HK-2 (cell line): ENCODE measurements at regions not wholly inside any gene's neighbourhood (a gene's known extent, or its start where the extent isn't known, plus 50 kb on each side); places are given as distances from the start of the nearest gene placed in this dataset.

Experiments used
- DNase-seq: peaks from one replicate; pipeline ENCODE4 v3.0.0-alpha.2; 2018; ENCODE audit not compliant: unreplicated experiment

DNA sequence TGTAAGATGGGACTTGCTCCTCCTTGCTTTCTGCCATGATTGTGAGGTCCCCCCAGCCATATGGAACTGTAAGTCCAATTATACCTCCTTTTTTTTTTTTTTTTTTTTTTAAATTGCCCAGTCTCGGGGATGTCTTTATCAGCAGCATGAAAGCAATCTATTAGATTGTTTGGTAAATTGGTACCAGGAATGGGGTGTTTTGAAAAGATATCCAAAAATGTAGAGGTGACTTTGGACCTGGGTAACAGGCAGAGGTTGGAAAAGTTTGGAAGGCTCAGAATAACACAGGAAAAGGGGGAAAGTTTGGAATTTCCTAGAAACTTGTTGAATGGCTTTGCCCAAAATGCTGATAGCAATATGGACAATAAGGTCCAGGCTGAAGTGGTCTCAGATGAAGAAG, 545.8 kb upstream of the ALCAM start:
- no peak for DNase-seq

DNA sequence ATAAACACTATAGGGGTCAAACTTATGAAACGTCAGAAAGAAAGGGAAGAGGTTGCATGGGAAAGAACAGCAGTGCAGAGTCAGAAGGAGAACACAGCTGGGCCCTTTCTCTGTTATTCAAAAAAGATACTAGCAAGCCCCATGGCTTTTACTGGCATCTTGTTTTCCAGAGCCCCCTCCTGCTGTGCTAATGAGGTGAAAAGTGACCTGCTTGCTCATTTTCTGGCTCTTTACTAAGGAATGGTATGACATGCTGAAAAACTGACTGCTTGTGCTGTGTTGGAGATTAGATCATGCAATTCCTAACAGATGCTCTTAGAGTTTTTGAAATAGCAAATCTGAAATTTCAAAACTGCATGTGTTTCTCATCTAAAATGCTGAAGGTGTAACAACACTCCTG, 541.6 kb upstream of the ALCAM start:
- DNase-seq = no peak

DNA sequence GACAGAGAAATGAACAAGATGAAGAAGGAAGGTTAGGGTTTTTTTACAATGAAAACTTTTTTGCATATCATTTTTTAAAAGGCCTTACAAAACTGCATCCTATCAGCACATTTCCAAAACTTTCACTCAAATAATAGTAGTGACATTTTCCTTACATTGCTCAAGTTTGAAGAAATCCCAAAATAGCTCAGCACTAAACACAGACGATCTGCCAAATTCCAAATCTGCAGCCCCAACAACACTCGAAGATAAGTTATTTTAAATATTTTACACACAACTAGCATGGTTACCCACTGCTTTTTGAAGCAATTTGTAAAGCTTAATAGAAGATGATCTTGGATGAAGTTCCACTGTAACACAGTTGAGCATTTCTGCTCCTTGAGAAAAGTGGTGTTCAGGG, 535.6 kb upstream of the ALCAM start:
- DNase-seq = no peak

DNA sequence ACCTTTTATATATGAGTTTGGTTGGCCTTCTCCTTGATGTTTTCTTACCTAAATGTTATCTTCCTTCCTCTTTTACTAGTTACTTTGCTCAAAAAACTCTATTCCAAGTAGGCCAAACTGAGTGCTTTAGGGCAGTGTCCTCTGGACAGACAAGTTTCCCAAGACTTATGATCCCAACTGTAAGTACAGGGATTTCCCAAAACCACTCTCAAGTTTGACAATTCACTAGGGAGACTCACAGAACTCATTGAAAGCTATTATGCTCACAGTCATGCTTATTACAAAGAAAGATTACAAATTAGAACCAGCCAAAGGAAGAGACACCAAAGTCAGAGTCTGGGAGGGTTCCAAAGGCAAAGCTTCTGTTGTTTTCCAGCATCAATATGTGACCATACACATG, 534.2 kb upstream of the ALCAM start:
- no peak for DNase-seq

DNA sequence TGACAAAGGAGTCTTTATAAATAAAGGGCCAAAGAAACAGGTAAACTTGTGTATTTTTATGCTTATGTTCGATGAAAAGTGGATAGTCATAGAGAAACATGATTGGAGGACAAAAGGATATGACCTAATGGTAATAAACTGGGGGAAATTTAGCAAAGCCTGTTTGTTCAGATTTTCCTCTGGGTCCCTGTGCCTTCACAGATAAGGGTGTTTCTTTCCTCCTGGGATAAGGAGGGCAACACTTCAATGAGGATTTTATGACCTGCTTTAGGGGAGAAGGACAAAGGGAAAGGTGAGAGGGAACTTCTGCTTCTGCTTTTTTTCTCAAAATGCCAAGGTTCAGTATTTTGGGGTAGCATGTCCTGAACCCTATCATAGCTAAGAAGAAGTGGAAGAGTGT, 531.3 kb upstream of the ALCAM start:
- no peak for DNase-seq

DNA sequence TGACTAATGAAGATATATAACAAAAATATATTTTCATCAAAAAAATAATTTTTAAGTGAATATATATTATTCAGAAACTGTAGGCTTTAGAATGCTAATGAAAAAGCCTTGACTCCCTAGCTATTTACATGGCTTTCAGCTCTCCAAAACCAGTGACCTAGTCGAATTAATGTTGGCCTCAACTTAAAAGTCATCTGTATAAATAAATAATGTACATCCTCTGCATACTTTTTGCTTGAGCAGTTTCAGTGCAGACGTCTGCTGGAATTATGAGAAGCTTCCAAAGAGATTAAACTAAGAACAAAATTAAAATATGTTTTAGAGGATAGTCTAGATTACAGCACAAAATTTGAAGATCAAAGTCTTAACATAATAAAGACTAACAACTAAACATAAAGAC, 520.4 kb upstream of the ALCAM start:
- DNase-seq = no peak

DNA sequence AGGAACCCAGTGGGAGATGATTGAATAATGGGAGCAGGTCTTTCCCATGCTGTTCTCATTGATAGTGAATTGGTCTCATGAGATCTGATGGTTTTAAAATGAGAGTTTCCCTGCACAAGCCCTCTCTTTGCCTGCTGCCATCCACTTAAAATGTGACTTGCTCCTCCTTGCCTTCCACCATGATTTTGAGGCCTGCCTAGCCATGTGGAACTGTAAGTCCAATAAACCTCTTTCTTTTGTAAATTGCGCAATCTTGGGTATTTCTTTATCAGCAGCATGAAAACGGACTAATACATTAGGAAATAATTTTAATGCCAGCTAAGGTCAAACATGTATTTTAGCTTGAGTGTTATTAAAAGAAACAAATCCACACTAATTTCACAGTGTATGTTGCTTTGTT, 517.6 kb upstream of the ALCAM start:
- DNase-seq = no peak

DNA sequence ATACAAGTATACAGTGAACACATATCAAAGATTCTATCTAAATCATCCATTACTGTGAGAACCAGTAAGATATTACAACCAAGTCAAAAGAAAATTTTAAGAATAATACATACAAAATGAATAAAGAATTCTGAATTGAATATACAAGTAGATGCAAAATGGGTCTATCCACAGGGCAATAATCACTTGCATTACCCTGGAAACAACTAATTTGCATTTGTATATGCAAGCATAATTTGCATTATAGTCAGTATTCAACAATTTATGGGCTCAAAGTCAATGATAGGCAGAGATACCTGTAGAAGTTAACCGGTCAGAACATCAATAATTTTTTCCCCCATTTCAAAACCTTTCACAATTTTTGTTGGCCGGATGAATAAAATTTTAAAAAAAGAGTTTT, 512.2 kb upstream of the ALCAM start:
- no peak for DNase-seq

DNA sequence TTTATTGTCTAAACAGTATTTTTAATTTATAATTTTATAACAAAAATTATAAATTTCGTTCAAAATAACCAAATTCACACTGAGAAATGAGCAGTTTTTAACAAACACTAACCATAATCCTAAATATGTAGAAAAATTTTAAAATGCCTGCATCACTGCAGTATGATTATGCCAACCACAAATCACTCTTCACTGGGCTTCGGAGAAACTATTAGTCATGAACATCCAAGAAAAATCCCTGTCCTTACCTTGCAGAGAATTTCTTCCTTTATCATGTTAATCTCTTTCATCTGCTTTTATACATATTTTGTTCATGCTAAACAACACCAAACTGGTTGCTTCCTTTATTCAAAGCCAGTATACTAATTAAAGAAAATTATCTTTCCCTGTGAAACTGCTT, 511.0 kb upstream of the ALCAM start:
- DNase-seq = no peak

DNA sequence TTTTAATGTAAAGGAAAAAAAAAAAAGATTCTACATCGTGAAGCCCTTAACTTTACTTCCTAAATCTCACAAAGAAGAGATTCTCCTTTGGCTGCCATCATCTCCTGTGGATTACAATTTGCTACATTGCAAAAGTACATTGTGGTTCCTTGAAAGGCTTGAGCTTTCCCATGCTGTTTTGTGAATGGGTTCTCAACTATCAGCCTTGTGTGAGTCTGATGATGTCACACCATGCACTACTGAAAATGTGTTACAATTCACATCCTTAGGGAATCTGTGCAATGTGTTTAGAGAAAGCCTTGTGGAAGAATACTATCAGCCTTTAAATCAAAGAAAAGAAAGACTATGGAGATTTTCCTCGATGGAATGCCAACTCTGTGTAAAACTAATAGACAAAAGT, 510.0 kb upstream of the ALCAM start:
- no peak for DNase-seq

DNA sequence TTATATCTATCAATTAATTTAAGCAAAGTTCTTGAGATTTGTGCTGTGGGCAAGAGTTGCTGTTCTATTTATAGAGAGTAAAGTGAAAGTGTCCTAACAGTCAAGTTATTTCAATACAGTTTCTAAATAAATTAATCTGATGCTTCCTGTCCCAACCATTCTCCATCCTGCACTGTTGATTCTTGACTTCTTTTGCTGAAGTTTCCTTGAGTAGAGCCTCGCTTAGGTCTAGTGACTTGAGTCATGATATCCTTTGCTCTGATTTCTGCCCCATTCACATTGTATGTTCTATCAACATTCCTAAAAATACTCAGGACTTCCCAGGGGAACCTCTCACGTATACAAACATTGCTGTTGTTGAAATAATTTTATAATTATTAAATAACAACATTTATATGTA, 498.4 kb upstream of the ALCAM start:
- DNase-seq = no peak

DNA sequence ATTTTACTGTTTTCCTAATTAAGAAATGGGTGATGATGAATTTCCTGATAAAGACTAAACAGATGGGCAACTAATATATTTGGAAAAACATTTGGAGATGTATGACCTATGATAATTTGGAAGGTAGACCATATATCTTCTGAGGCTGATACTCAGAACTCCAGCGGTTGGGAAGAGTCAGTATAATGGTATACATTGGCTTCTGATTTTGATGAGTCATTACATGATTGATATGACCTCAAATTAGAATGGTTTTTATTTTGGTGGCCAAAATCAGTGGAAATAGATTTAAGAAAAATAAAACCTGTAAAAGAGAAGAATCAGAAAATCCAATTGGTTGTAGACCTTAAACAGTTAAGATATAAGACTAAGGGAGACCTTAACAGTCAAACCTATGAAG, 496.4 kb upstream of the ALCAM start:
- DNase-seq = no peak

DNA sequence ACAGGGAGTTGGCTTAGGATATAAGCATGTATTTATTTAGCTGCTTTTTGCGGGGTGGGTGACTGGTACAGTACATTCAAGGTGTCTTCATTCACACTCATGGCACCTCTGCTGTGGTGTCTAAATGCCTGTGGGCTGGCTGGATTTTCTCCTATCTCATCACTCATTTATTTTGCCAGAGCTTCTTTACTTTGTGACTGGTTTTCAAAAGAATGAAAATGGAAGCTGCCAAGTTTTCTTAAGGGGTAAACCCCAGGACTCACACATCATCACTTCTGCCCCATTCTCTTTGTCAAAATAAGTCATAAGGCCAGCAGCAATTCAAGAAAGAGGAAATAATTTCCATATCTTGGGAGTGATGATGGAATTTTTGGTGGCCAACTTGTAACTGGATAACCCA, 493.4 kb upstream of the ALCAM start:
- DNase-seq = no peak

DNA sequence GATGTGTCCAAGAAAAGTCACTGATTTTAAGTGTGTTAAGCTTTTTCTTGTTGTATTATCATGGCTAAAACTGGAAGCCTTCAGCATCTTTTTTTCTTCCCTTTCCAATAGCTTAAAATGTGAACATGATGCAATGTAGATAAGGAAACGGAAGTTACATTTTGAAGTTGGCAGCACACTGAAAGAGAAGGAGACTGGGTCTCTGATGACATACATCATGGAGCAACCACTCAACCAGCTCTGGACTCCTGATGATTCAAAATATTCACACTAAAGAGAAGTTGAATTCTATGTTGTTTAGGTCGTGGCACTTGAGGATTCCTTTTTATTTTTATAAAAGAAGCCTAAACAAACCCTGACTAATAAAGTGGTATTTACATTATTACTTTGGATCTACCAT, 488.3 kb upstream of the ALCAM start:
- DNase-seq = no peak

DNA sequence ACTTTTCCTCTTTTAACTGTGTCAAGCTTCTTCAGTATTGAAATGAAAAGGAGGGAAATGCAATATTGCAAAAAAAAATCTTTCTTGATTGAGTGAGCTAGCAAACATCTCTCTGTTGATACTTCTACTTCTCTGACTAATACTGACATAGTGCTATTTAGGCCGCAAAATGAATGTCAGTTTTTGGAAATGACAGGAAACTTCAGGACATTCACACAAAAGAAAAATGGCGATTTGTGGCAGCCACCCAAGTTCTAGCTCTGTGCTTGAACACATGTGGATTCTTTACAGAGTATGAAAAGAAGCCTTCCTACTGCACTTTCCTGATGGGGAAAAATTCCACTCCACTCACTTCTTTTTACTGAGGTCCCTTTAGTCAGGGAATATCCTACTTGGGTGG, 486.8 kb upstream of the ALCAM start:
- no peak for DNase-seq

DNA sequence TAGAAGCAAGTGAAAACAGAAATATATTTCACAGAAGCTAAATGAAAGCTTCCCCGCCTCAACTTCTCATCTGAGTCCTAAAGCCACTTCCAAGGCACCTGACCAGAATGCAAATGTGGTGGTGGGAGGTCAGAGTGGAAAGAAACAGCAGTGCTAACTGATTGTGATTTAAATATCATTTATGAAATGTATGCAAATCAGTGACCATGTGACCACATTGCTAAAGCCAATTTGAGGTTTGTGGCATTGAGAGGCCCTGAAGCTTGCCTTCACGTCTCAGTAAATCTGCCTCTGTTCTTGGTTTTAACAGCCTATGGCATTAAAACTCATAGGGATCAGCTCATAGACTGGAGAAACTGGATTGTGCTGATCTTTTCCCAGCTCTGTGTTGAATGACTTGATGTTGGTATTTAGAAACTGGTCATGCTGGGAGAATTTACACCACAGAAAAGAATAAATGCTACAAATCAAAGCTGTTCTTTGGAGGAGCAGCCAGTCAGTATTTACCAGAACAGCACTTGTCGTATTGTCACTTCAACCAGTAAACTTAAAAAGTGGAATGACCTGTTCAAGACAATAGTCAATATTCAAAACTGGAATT, 481.4 kb upstream of the ALCAM start:
- DNase-seq = no peak

DNA sequence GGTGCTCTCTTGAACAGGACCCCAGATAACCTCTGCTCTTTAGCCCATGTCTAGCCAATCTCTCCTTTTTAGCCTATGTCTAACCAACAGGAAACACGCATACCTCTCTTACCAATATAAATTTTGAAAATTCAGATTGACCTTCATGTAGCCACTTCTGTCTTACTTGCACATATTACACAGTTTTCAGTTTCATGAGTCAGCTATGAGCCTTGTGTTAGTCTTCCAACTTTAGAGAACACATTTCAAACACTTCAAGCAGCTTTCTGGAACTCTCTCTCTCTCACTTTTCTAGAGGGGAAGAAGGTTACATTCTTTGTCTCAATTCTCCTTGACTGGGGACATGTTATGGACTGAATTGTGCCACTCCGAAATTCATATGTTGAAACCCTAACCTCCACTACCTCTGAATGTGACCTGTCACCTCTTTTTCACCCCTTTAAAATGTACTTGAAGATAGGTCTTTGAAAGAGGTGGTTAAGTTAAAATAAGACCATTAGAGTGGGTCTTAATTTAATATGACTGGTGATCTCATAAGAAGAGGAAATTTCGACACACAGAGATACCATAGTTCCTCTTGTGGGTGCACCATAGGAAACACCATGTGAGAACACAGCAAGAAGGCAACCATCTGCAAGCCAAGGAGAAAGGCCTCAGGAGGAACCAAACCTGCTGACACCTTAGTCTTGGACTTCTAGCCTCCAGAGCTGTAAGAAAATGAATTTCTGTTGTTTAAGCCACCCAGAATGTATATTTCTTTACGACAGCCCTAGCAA, 480.3 kb upstream of the ALCAM start:
- DNase-seq = no peak

DNA sequence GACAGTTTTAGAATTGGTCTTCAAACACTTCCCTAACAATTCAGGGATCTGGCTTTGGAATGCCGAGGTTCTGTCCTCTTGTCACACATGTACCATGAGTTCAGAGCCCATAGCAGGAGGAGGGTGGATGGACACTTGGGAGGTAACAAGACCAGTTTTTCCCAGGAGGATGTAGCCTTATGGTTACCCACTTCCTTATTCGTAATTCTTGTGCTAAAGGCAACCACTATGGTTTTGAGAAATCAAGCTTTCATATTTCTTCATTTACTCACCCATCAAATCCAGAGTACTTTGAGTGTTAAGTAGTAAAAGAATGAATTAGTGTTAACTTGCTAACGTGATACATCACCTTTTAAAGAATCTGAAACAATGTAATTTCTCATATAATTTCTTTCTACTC, 479.6 kb upstream of the ALCAM start:
- no peak for DNase-seq

DNA sequence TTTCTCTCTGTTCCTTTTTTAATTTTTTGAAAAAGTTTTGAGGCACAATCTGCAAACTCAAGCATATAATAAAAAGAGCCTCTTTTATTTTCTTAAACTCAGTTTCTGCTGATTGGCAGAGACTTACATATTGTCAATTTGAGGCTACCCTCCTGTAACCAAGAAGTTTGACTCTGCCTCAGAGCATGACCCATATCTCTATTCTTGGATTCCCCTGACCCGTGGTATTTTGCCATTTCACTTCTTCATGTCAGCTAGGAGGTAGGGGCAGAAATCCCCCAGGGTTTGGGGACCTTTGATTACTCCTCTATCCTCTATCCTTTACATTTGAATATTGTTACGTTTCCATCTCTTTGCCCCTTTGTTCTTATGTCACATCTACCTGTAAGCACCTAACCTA, 479.1 kb upstream of the ALCAM start:
- DNase-seq = no peak

DNA sequence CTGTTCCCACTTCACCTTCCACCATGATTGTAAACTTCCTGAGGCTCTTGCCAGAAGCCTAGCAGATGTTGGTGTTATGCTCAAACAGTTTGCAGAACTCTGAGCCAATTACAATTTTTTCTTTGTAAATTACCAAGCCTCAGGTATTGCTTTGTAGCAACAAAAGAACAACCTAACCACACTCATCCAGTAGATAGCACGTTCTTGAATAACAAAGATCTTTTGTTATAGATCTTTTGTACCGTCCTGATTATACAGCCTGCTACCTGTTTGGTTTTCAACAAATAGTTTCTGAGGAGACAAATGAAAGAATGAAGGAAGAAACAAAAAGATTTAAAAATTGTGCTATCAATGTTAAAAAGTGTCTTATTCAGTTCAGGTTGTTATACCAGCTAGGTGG, 474.7 kb upstream of the ALCAM start:
- no peak for DNase-seq

DNA sequence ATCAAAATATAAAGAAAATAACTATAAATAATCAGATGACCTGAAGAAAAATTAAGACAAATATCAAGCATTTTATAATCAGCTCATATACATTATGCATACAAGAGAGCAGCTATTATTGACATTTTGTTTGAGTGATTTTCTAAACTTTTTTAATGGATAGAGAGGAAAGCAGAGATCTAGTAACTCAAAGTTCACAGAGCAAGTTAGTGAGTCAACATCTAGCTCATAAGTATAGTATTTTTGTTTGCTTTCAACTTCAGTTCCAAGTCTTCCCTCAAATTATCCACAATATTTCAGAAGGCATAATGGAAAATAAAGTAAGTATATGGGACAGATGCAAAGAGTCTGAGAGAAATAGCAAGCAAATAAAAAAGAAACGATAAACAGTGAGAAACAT, 470.1 kb upstream of the ALCAM start:
- no peak for DNase-seq

DNA sequence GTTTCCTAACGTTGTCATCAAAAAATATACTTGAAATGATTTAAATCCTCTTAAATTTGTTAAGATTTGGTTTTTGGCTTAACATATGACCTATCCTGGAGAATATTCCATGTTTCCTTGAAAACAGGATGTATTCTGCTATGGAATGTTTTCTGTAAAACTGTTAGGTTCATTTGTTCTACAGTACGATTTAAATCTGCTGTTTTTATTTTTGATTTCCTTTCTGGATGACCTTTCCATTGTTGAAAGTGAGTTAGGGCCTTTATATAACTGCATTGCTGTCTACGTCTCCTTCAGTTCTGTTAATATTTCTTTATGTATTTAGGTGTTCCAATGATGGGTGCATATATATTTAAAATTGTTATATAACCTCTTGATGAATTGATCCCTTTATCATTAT, 465.3 kb upstream of the ALCAM start:
- DNase-seq = no peak

DNA sequence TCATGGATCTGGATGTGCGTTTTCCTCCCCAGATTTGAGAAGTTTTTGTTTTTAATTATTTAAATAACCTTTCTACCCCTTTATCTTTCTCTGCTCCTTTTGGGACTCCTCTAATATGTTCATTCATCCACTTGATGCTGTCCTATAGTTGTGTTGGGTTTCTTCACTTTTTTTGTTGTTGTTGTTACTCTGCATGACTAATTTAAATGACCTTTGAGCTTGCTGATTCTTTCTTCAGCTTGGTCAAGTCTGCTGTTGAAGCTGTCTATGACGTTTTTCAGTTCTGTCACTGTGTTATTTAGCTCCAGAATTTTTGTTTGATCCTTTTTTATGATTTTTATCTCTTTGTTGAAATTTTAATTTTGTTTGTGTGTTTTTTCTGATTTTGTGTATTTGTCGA, 463.6 kb upstream of the ALCAM start:
- DNase-seq = no peak

DNA sequence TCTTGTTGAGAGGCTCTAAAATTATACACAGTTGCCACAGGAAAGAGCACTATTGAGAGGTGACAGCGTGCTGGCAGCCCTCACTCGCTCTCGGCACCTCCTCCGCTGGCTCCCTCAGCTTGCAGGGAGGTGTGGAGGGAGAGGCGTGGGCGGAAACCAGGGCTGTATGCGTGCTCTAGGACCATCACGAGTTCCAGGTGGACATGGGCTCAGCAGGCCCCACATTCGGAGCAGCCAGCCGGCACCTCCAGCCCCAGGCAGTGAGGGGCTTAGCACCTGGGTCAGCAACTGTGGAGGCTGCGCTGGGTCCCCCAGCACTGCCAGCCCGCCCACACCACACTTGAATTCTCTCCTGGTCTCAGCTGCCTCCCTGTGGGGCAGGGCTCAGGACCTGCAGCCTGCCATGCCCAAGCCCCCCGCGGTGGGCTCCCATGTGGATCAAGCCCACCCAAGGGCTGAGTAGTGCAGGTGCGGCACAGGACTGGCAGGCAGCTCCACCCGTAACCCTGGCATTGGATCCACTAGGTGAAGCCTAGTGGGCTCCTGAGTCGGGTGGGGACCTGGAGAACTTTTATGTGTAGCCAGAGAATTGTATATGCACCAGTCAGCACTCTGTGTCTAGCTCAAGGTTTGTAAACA, 460.6 kb upstream of the ALCAM start:
- no peak for DNase-seq
